ENCODE measurements at regions not wholly inside any gene's neighbourhood (a gene's known extent, or its start where the extent isn't known, plus 50 kb on each side); places are given as distances from the start of the nearest gene placed in this dataset.

- Histone ChIP-seq H2AFZ (ENCODE audit: low read depth, low read length, poor library complexity, severe bottlenecking) (no peak overlapping the region), H3K9ac (ENCODE audit: low read length) (no peak overlapping the region), H3K9me2 (ENCODE audit: insufficient read depth) (no peaks in the 10 kb centered on the region), H3K9me3 (ENCODE audit: control insufficient read depth in 1 of 2, insufficient read depth in 1 of 2, low read depth in 1 of 2, low read length in 2 of 2) (no peaks in the 10 kb centered on the region), H3K4me1 (ENCODE audit: control insufficient read depth in 1 of 2, insufficient read depth in 2 of 2, low read length in 2 of 2) (no peaks in the 10 kb centered on the region), H3K27me3 (ENCODE audit: insufficient read depth, low read length) (no peaks in the 10 kb centered on the region), H3K36me3 (ENCODE audit: control insufficient read depth in 1 of 2, insufficient read depth in 2 of 2, low read length in 2 of 2) (no peaks in the 10 kb centered on the region), H4K20me1 (ENCODE audit: insufficient read depth) (no peaks in the 10 kb centered on the region), H3K4me2 (ENCODE audit: low read length) (no peak overlapping the region), H3K79me2 (ENCODE audit: insufficient read depth, low read length) (no peaks in the 10 kb centered on the region), H3K27ac (ENCODE audit: low read depth, low read length) (no peak overlapping the region), H3K4me3 (replicated peaks in 1 of 2; ENCODE audit: low read depth in 1 of 2, low read length in 2 of 2) (no peak overlapping the region)
- CTCF ChIA-PET = no interaction called here
- TF ChIP-seq POLR2AphosphoS5 (IDR thresholded peaks at IDR 0.05; ENCODE audit: low read depth, low read length) (no peak), EZH2 (IDR thresholded peaks at IDR 0.05) (no peak), CTCF (IDR thresholded peaks at IDR 0.05 in 2 of 3, conservative IDR thresholded peaks at IDR 0.05 in 1 of 3; ENCODE audit: borderline replicate concordance in 1 of 3, insufficient read depth in 1 of 3, low read depth in 2 of 3, low read length in 2 of 3) (no peak), JUND (IDR thresholded peaks at IDR 0.05) (no peak), SIN3A (IDR thresholded peaks at IDR 0.05; ENCODE audit: low read depth) (no peak), EGR1 (IDR thresholded peaks at IDR 0.05; ENCODE audit: low read depth) (no peak), TCF7L2 (IDR thresholded peaks at IDR 0.05; ENCODE audit: borderline replicate concordance, extremely low read depth, insufficient read depth, insufficient read length) (no peak), FOSL1 (IDR thresholded peaks at IDR 0.05; ENCODE audit: low read depth) (no peak)
- TF ChIP-seq, protein P1, sequence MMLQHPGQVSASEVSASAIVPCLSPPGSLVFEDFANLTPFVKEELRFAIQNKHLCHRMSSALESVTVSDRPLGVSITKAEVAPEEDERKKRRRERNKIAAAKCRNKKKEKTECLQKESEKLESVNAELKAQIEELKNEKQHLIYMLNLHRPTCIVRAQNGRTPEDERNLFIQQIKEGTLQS (IDR thresholded peaks at IDR 0.05) = no peak
- TF ChIP-seq, protein P2, sequence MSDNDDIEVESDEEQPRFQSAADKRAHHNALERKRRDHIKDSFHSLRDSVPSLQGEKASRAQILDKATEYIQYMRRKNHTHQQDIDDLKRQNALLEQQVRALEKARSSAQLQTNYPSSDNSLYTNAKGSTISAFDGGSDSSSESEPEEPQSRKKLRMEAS (IDR thresholded peaks at IDR 0.05) = no peak
- POLR2A ChIA-PET = no interaction called here
- intact Hi-C loops (cut with micrococcal nuclease) = no loop called here
- DNase-seq (ENCODE audit: low read depth, low spot score) = no peak
- ATAC-seq = no peak
- RAD21 ChIA-PET (ENCODE audit: low non-redundant PET in 1 of 2, low total read pairs in 2 of 2, uncharacterized antibody in 2 of 2, unreplicated experiment in 2 of 2) = no interaction called here
- BruUV-seq (replicated peaks) = no TSS peak
Measured at GRCh38 chr4:177587989-177588388, 145.8 kb upstream of the AGA start.

All from HCT116 (cell line).